ENCODE measurements at regions not wholly inside any gene's neighbourhood (a gene's known extent, or its start where the extent isn't known, plus 50 kb on each side); places are given as distances from the start of the nearest gene placed in this dataset.
A peak's percentile ranks its signal among the peaks of the same experiment; 100 is the strongest.

GRCh38 chr1:68571454-68572235 is 74.8 kb upstream of the DEPDC1 start:
- Histone ChIP-seq H3K36me3 (no peaks in the 10 kb centered on the region), H3K9me3 (no peaks in the 10 kb centered on the region), H3K4me3 (no peak overlapping the region), H3K4me1 (no peaks in the 10 kb centered on the region), H3K27me3 (no peaks in the 10 kb centered on the region), H3K27ac (no peak overlapping the region)
- WGBS, 2 donors = 56 to 68% methylated on average over 1 of the region's 1 CpG
- ATAC-seq (ENCODE audit: low FRiP score in 2 of 2) = peak in 1 of 2 donors; percentile 28
- no peak for TF ChIP-seq POLR2AphosphoS5 (IDR thresholded peaks at IDR 0.05)
- TF ChIP-seq EP300 (IDR thresholded peaks at IDR 0.05) = no peak
- TF ChIP-seq POLR2A (IDR thresholded peaks at IDR 0.05) = no peak
- no peak for TF ChIP-seq CTCF (IDR thresholded peaks at IDR 0.05)
- no peak for DNase-seq

GRCh38 chr1:68585351-68585750 is 88.5 kb upstream of the DEPDC1 start:
- no peak overlapping the region for H3K27ac ChIP-seq
- H3K36me3 ChIP-seq = no peaks in the 10 kb centered on the region
- 70 to 73% methylated on average over 2 of the region's 2 CpGs for WGBS, 2 donors
- no peaks in the 10 kb centered on the region for H3K27me3 ChIP-seq
- H3K9me3 ChIP-seq = peaks cover 0 to 5% (median 0%) of the 10 kb centered on the region in 4 donors
- no peak for DNase-seq
- TF ChIP-seq POLR2A (IDR thresholded peaks at IDR 0.05) (no peak), CTCF (IDR thresholded peaks at IDR 0.05) (no peak), POLR2AphosphoS5 (IDR thresholded peaks at IDR 0.05) (no peak), EP300 (IDR thresholded peaks at IDR 0.05) (no peak)
- H3K4me1 ChIP-seq = no peaks in the 10 kb centered on the region
- ATAC-seq (ENCODE audit: low FRiP score in 2 of 2) = no peak
- no peak overlapping the region for H3K4me3 ChIP-seq

- Histone ChIP-seq H3K4me1 (no peaks in the 10 kb centered on the region), H3K36me3 (no peaks in the 10 kb centered on the region), H3K27ac (no peak overlapping the region), H3K4me3 (no peak overlapping the region), H3K27me3 (no peaks in the 10 kb centered on the region), H3K9me3 (peaks cover 0 to 5% (median 0%) of the 10 kb centered on the region in 4 donors)
- DNase-seq (no peak), ATAC-seq (ENCODE audit: low FRiP score in 2 of 2) (no peak)
- TF ChIP-seq CTCF (IDR thresholded peaks at IDR 0.05) = no peak
- TF ChIP-seq EP300 (IDR thresholded peaks at IDR 0.05) = no peak
- TF ChIP-seq POLR2A (IDR thresholded peaks at IDR 0.05) = no peak
Observed at GRCh38 chr1:68586766-68587165, 89.9 kb upstream of the DEPDC1 start.

GRCh38 chr1:68588304-68588703 is 91.4 kb upstream of the DEPDC1 start:
- no peak overlapping the region for H3K27ac ChIP-seq
- peaks cover 0 to 2% (median 0%) of the 10 kb centered on the region in 4 donors for H3K9me3 ChIP-seq
- H3K27me3 ChIP-seq = no peaks in the 10 kb centered on the region
- 65 to 66% methylated on average over 3 of the region's 3 CpGs for WGBS, 2 donors
- no peak for TF ChIP-seq EP300 (IDR thresholded peaks at IDR 0.05)
- TF ChIP-seq POLR2A (IDR thresholded peaks at IDR 0.05) = no peak
- ATAC-seq (ENCODE audit: low FRiP score in 2 of 2) (no peak), DNase-seq (no peak)
- H3K4me1 ChIP-seq = no peaks in the 10 kb centered on the region
- H3K4me3 ChIP-seq = no peak overlapping the region
- H3K36me3 ChIP-seq = no peaks in the 10 kb centered on the region

GRCh38 chr1:68590473-68590872 is 93.6 kb upstream of the DEPDC1 start:
- H3K4me3 ChIP-seq = no peak overlapping the region
- H3K9me3 ChIP-seq = no peaks in the 10 kb centered on the region
- ATAC-seq (ENCODE audit: low FRiP score in 2 of 2) (no peak), DNase-seq (no peak)
- no peaks in the 10 kb centered on the region for H3K27me3 ChIP-seq
- TF ChIP-seq CTCF (IDR thresholded peaks at IDR 0.05) (no peak), POLR2A (IDR thresholded peaks at IDR 0.05) (no peak), EP300 (IDR thresholded peaks at IDR 0.05) (no peak), POLR2AphosphoS5 (IDR thresholded peaks at IDR 0.05) (no peak)
- H3K36me3 ChIP-seq = no peaks in the 10 kb centered on the region
- H3K27ac ChIP-seq = no peak overlapping the region
- WGBS, 2 donors = 83 to 93% methylated on average over 1 of the region's 1 CpG
- H3K4me1 ChIP-seq = no peaks in the 10 kb centered on the region
